GM12878 (cell line): ENCODE measurements at regions not wholly inside any gene's neighbourhood (a gene's known extent, or its start where the extent isn't known, plus 50 kb on each side); places are given as distances from the start of the nearest gene placed in this dataset.

Experiments used
- ATAC-seq: fragments of 200-7000 bp; cut with Tn5 transposase; 3 replicates; pipeline ENCODE4 v1.9.1; 2020; ENCODE audit warnings: mild to moderate bottlenecking, moderate library complexity
- BruUV-seq: library from RNA; stranded (reverse); fragments of 400-500 nt; replicated peaks from 2 replicates; lab custom pipeline; 2021; lab: Mats Ljungman, UMichigan
- CTCF ChIA-PET: fragments of 300-600 bp; sonication (Branson Sonifier 250); formaldehyde crosslinking; extraction: SDS; loops from one replicate; lab custom pipeline; 2021; ENCODE audit warnings: inconsistent platforms; lab: Yijun Ruan, JAX
- POLR2A ChIA-PET: fragments of 350-600 bp; formaldehyde crosslinking; extraction: SDS; loops from one replicate; lab custom pipeline; 2021; ENCODE audit warnings: inconsistent platforms; lab: Charles Lee
- RAD21 ChIA-PET: fragments of 300-600 bp; sonication (Branson Sonifier 250); formaldehyde crosslinking; loops from one replicate; lab custom pipeline; 2023; ENCODE audit warnings: antibody characterized with exemption; ENCODE audit not compliant: unreplicated experiment; lab: Charles Lee
- SMC1A ChIA-PET: fragments of 300-600 bp; sonication (Branson Sonifier 250); formaldehyde crosslinking; loops from one replicate; lab custom pipeline; 2023; ENCODE audit not compliant: unreplicated experiment, uncharacterized antibody; lab: Charles Lee
- DNase-seq: peaks from one replicate; pipeline ENCODE4 v3.0.0-alpha.2; 2011; ENCODE audit warnings: low read depth, low spot score
- FAIRE-seq: peaks from 3 replicates; lab custom pipeline; 2011; peaks lifted over from hg19 to GRCh38; lab: Jason Lieb, UNC
- H2AFZ ChIP-seq: 2 replicates; pipeline ENCODE4 v1.6.0; 2011; ENCODE audit warnings: low read depth, low read length, control low read depth; ENCODE audit not compliant: control insufficient read depth
- H3K27ac ChIP-seq: 2 replicates; pipeline ENCODE4 v1.5.1; 2011; ENCODE audit warnings: control low read depth; ENCODE audit not compliant: control insufficient read depth, insufficient read depth
- H3K27me3 ChIP-seq, 2 experiments: replicated peaks in 1 of 2; 2 replicates each; pipeline versions ENCODE4 v1.6.0 to v1.6.1; 2011; ENCODE audit warnings: low read length in 1 of 2; ENCODE audit not compliant: control insufficient read depth in 2 of 2, insufficient read depth in 2 of 2
- H3K36me3 ChIP-seq, 2 experiments: 2 replicates each; pipeline ENCODE4 v1.5.1; 2011; ENCODE audit warnings: low read length in 1 of 2; ENCODE audit not compliant: control insufficient read depth in 2 of 2, insufficient read depth in 2 of 2
- H3K4me1 ChIP-seq: 2 replicates; pipeline ENCODE4 v1.6.1; 2011; ENCODE audit warnings: mild to moderate bottlenecking, low read length, moderate library complexity, mixed read lengths; ENCODE audit not compliant: control insufficient read depth, insufficient read depth
- H3K4me2 ChIP-seq: 2 replicates; pipeline ENCODE4 v1.6.0; 2011; ENCODE audit warnings: control low read depth; ENCODE audit not compliant: control insufficient read depth, insufficient read depth
- H3K4me3 ChIP-seq: fragments of 200-600 bp; sonication (generic); 2 replicates; pipeline ENCODE4 v1.5.1; 2016
- H3K79me2 ChIP-seq: 2 replicates; pipeline ENCODE4 v1.6.0; 2011; ENCODE audit warnings: low read length; ENCODE audit not compliant: control insufficient read depth, insufficient read depth
- H3K9ac ChIP-seq: 2 replicates; pipeline ENCODE4 v1.8.0; 2011; ENCODE audit warnings: low read length, control low read depth, mixed read lengths; ENCODE audit not compliant: control insufficient read depth, insufficient read depth
- H3K9me3 ChIP-seq: replicated peaks from 3 replicates; pipeline ENCODE4 v1.5.1; 2011; ENCODE audit warnings: mild to moderate bottlenecking, low read length; ENCODE audit not compliant: control insufficient read depth, insufficient read depth
- H4K20me1 ChIP-seq: 2 replicates; pipeline ENCODE4 v1.6.0; 2011; ENCODE audit not compliant: control insufficient read depth, insufficient read depth
- ASH2L ChIP-seq: fragments of 300-600, 200-600 bp; sonication (generic); IDR thresholded peaks from 2 replicates; pipeline ENCODE4 v1.6.1; 2017; ENCODE audit warnings: low read depth, mild to moderate bottlenecking, borderline replicate concordance
- ATF2 ChIP-seq: IDR thresholded peaks from 2 replicates; pipeline ENCODE4 v1.6.1; 2012; ENCODE audit warnings: low read length, inconsistent platforms
- EP300 ChIP-seq, 2 experiments: fragments of 150-350 bp in 1 of 2; IDR thresholded peaks; 2 replicates each; pipeline ENCODE4 v1.6.1; 2011 to 2012; ENCODE audit warnings: low read depth in 2 of 2, low read length in 2 of 2, borderline replicate concordance in 1 of 2, improper control_type of control experiment in 1 of 2, inconsistent platforms in 1 of 2; ENCODE audit not compliant: control insufficient read depth in 1 of 2
- IKZF2 ChIP-seq, 2 experiments: fragments of 450-650 bp; IDR thresholded peaks; 2 replicates each; pipeline ENCODE4 v1.6.1; 2017; ENCODE audit warnings: mild to moderate bottlenecking in 2 of 2, moderate library complexity in 2 of 2
- IRF4 ChIP-seq: IDR thresholded peaks from 2 replicates; pipeline ENCODE4 v1.6.1; 2011; ENCODE audit warnings: low read depth, low read length
- MEF2B ChIP-seq: fragments of 450-650 bp; IDR thresholded peaks from 2 replicates; pipeline ENCODE4 v1.6.1; 2018; ENCODE audit warnings: mild to moderate bottlenecking, moderate library complexity; ENCODE audit not compliant: partially characterized antibody, poor library complexity, severe bottlenecking
- MTA3 ChIP-seq: IDR thresholded peaks from 2 replicates; pipeline ENCODE4 v1.6.1; 2012; ENCODE audit warnings: low read length, inconsistent platforms, borderline replicate concordance
- MXI1 ChIP-seq: fragments of 150-350 bp; IDR thresholded peaks from 2 replicates; pipeline ENCODE4 v1.6.1; 2011; ENCODE audit warnings: low read depth, mild to moderate bottlenecking, inconsistent platforms, low read length, improper control_type of control experiment
- NBN ChIP-seq: fragments of 450-650 bp; IDR thresholded peaks from 2 replicates; pipeline ENCODE4 v1.6.1; 2016
- NFIC ChIP-seq: IDR thresholded peaks from 2 replicates; pipeline ENCODE4 v1.6.1; 2012; ENCODE audit warnings: low read depth, mild to moderate bottlenecking, inconsistent platforms, low read length, moderate library complexity
- NR2C1 ChIP-seq: fragments of 450-650 bp; IDR thresholded peaks from 2 replicates; pipeline ENCODE4 v1.6.1; 2017; ENCODE audit warnings: antibody characterized with exemption, mild to moderate bottlenecking, moderate library complexity
- RAD21 ChIP-seq: IDR thresholded peaks from 2 replicates; pipeline ENCODE4 v1.6.1; 2011; ENCODE audit warnings: mild to moderate bottlenecking, low read depth, low read length, moderate library complexity; ENCODE audit not compliant: insufficient read depth
- SKIL ChIP-seq: fragments of 450-650 bp; IDR thresholded peaks from 2 replicates; pipeline ENCODE4 v1.6.1; 2017; ENCODE audit warnings: mild to moderate bottlenecking, low read depth, inconsistent platforms; ENCODE audit not compliant: poor library complexity, severe bottlenecking
- SREBF1 ChIP-seq: IDR thresholded peaks from 2 replicates; pipeline ENCODE4 v1.6.1; 2012; ENCODE audit warnings: mild to moderate bottlenecking, low read length
- ZBED1 ChIP-seq: IDR thresholded peaks from 2 replicates; pipeline ENCODE4 v1.6.1; 2016; ENCODE audit warnings: borderline replicate concordance
- ZNF207 ChIP-seq: fragments of 450-650 bp; IDR thresholded peaks from 2 replicates; pipeline ENCODE4 v1.6.1; 2014; ENCODE audit warnings: antibody characterized with exemption, mild to moderate bottlenecking, borderline replicate concordance
- ZNF274 ChIP-seq: IDR thresholded peaks from one replicate; pipeline ENCODE4 v1.8.0; 2011; ENCODE audit not compliant: insufficient read length, insufficient read depth
- ZNF384 ChIP-seq: IDR thresholded peaks from 2 replicates; pipeline ENCODE4 v1.6.1; 2012; ENCODE audit warnings: low read depth, mild to moderate bottlenecking, low read length, improper control_type of control experiment, borderline replicate concordance
- ZNF687 ChIP-seq: fragments of 450-650 bp; IDR thresholded peaks from 2 replicates; pipeline ENCODE4 v1.6.1; 2017; ENCODE audit warnings: mild to moderate bottlenecking, moderate library complexity
- ZZZ3 ChIP-seq: IDR thresholded peaks from 2 replicates; pipeline ENCODE4 v1.6.1; 2011; ENCODE audit warnings: low read depth; ENCODE audit not compliant: control insufficient read depth, insufficient read length
- WGBS: methylation state at CpG from one replicate; pipeline ENCODE4 v1.1.6; 2016; ENCODE audit warnings: low lambda C conversion rate; ENCODE audit not compliant: insufficient replicate concordance, insufficient coverage; ENCODE audit errors: missing lambda C conversion rate; 5-methylcytosine and 5-hydroxymethylcytosine counted together
- in situ Hi-C: fragments of 300-500 bp; cut with MboI; formaldehyde crosslinking; loops from 9 replicates; pipeline ENCODE4 v1.14.3; 2018; ENCODE audit warnings: mixed read lengths
- intact Hi-C: fragments of 100-400 bp; cut with micrococcal nuclease; formaldehyde crosslinking; loops from one replicate; pipeline ENCODE4 v1.14.2; 2022; ENCODE audit not compliant: unreplicated experiment

GRCh38 chr3:159502986-159503385 lies 485.6 kb upstream of the IL12A start:
- no peak overlapping the region for H3K27ac ChIP-seq
- ChIA-PET RAD21 (no interaction called here), CTCF (no interaction called here), POLR2A (no interaction called here), SMC1A (no interaction called here)
- H3K4me2 ChIP-seq: no peak overlapping the region
- FAIRE-seq (no peak), DNase-seq (no peak), ATAC-seq (no peak)
- H3K4me1 ChIP-seq: no peaks in the 10 kb centered on the region
- 0% methylated on average over 2 of the region's 2 CpGs for WGBS
- H3K9me3 ChIP-seq: no peaks in the 10 kb centered on the region
- TF ChIP-seq IKZF2 (IDR thresholded peaks at IDR 0.05) (no peak), NR2C1 (no peak), MEF2B (no peak), ASH2L (no peak), EP300 (IDR thresholded peaks at IDR 0.05; ENCODE audit: borderline replicate concordance in 1 of 2, control insufficient read depth in 1 of 2, low read depth in 2 of 2, low read length in 2 of 2) (no peak), MTA3 (no peak), ZNF274 (no peak), ZBED1 (no peak), ZNF384 (no peak), ZZZ3 (no peak), IRF4 (no peak), SKIL (no peak), ZNF207 (no peak), NFIC (no peak), RAD21 (no peak), ZNF687 (no peak), SREBF1 (no peak), MXI1 (no peak), NBN (no peak), ATF2 (no peak)
- intact Hi-C loops: no loop called here
- H3K27me3 ChIP-seq: no peaks in the 10 kb centered on the region
- H3K79me2 ChIP-seq: no peaks in the 10 kb centered on the region
- no peaks in the 10 kb centered on the region for H4K20me1 ChIP-seq
- H2AFZ ChIP-seq: no peak overlapping the region
- H3K36me3 ChIP-seq: no peaks in the 10 kb centered on the region
- no peak overlapping the region for H3K9ac ChIP-seq
- H3K4me3 ChIP-seq: no peak overlapping the region
- no TSS peak for BruUV-seq
- in situ Hi-C loops: no loop called here
